ENCODE measurements at regions not wholly inside any gene's neighbourhood (a gene's known extent, or its start where the extent isn't known, plus 50 kb on each side); places are given as distances from the start of the nearest gene placed in this dataset.

- no peaks in the 10 kb centered on the region for H4K20me1 ChIP-seq (ENCODE audit: insufficient read depth)
- H3K9me3 ChIP-seq (ENCODE audit: low read length): no peaks in the 10 kb centered on the region
- H2AFZ ChIP-seq (ENCODE audit: low read depth, low read length): no peak overlapping the region
- no peak overlapping the region for H3K4me3 ChIP-seq (ENCODE audit: low read length)
- no peak for TF ChIP-seq MXI1 (conservative IDR thresholded peaks at IDR 0.05; ENCODE audit: poor library complexity, severe bottlenecking)
- TF ChIP-seq RAD21 (conservative IDR thresholded peaks at IDR 0.05): no peak
- TF ChIP-seq TAF1 (IDR thresholded peaks at IDR 0.05; ENCODE audit: low read depth): no peak
- no peak for TF ChIP-seq POLR2AphosphoS5 (IDR thresholded peaks at IDR 0.05)
- TF ChIP-seq REST (IDR thresholded peaks at IDR 0.05; ENCODE audit: borderline replicate concordance): no peak
- no peak for TF ChIP-seq CTCF (IDR thresholded peaks at IDR 0.05; ENCODE audit: poor library complexity, severe bottlenecking)
- no peak for TF ChIP-seq EZH2 (IDR thresholded peaks at IDR 0.05; ENCODE audit: borderline replicate concordance, insufficient read depth, low read length, poor library complexity, severe bottlenecking)
- no peak for TF ChIP-seq EP300 (conservative IDR thresholded peaks at IDR 0.05; ENCODE audit: poor library complexity, severe bottlenecking)
- no peak for TF ChIP-seq SMC3 (conservative IDR thresholded peaks at IDR 0.05; ENCODE audit: poor library complexity)
- no peak overlapping the region for H3K4me2 ChIP-seq (ENCODE audit: low read length)
- no peak overlapping the region for H3K27ac ChIP-seq (ENCODE audit: low read length)
- no peaks in the 10 kb centered on the region for H3K27me3 ChIP-seq (ENCODE audit: insufficient read depth, low read depth, low read length)
- H3K9ac ChIP-seq (ENCODE audit: low read length): no peak overlapping the region
- H3K36me3 ChIP-seq (ENCODE audit: insufficient read depth, low read length): no peaks in the 10 kb centered on the region
- H3K9me2 ChIP-seq (ENCODE audit: insufficient read depth, low read length): no peaks in the 10 kb centered on the region
- no peaks in the 10 kb centered on the region for H3K79me2 ChIP-seq (replicated peaks; ENCODE audit: insufficient read depth, low read length)
- no peaks in the 10 kb centered on the region for H3F3A ChIP-seq (ENCODE audit: insufficient read depth, low read length, poor library complexity, severe bottlenecking)
Observed at GRCh38 chr3:109718850-109719249, 381.5 kb upstream of the DPPA4 start.

GRCh38 chr3:109728861-109729494, 391.6 kb upstream of the DPPA4 start:
- H2AFZ ChIP-seq (ENCODE audit: low read depth, low read length): no peak overlapping the region
- H4K20me1 ChIP-seq (ENCODE audit: insufficient read depth): no peaks in the 10 kb centered on the region

More at GRCh38 chr3:109728861-109729494, 391.6 kb upstream of the DPPA4 start:
- no peak overlapping the region for H3K4me3 ChIP-seq (ENCODE audit: low read length)
- no peak for TF ChIP-seq SMC3 (conservative IDR thresholded peaks at IDR 0.05; ENCODE audit: poor library complexity)
- no peak for TF ChIP-seq CTCF (IDR thresholded peaks at IDR 0.05; ENCODE audit: poor library complexity, severe bottlenecking)
- TF ChIP-seq POLR2AphosphoS5 (IDR thresholded peaks at IDR 0.05): no peak
- no peak for TF ChIP-seq EP300 (conservative IDR thresholded peaks at IDR 0.05; ENCODE audit: poor library complexity, severe bottlenecking)
- TF ChIP-seq MXI1 (conservative IDR thresholded peaks at IDR 0.05; ENCODE audit: poor library complexity, severe bottlenecking): no peak
- TF ChIP-seq EZH2 (IDR thresholded peaks at IDR 0.05; ENCODE audit: borderline replicate concordance, insufficient read depth, low read length, poor library complexity, severe bottlenecking): no peak
- TF ChIP-seq RAD21 (conservative IDR thresholded peaks at IDR 0.05): no peak
- no peak for TF ChIP-seq TAF1 (IDR thresholded peaks at IDR 0.05; ENCODE audit: low read depth)
- no peak for TF ChIP-seq REST (IDR thresholded peaks at IDR 0.05; ENCODE audit: borderline replicate concordance)
- H3K4me2 ChIP-seq (ENCODE audit: low read length): no peak overlapping the region
- H3K36me3 ChIP-seq (ENCODE audit: insufficient read depth, low read length): no peaks in the 10 kb centered on the region
- H3K9me2 ChIP-seq (ENCODE audit: insufficient read depth, low read length): no peaks in the 10 kb centered on the region
- H3K9ac ChIP-seq (ENCODE audit: low read length): no peak overlapping the region
- no peaks in the 10 kb centered on the region for H3K9me3 ChIP-seq (ENCODE audit: low read length)
- no peaks in the 10 kb centered on the region for H3K27me3 ChIP-seq (ENCODE audit: insufficient read depth, low read depth, low read length)
- no peaks in the 10 kb centered on the region for H3F3A ChIP-seq (ENCODE audit: insufficient read depth, low read length, poor library complexity, severe bottlenecking)
- H3K27ac ChIP-seq (ENCODE audit: low read length): no peak overlapping the region
- no peaks in the 10 kb centered on the region for H3K79me2 ChIP-seq (replicated peaks; ENCODE audit: insufficient read depth, low read length)
